NCI-H774 (cell line): ENCODE measurements at regions not wholly inside any gene's neighbourhood (a gene's known extent, or its start where the extent isn't known, plus 50 kb on each side); places are given as distances from the start of the nearest gene placed in this dataset.

ENCODE experiments used
- DNase-seq: peaks from one replicate; lab custom pipeline; 2025; lab: John Stamatoyannopoulos, UW

DNA sequence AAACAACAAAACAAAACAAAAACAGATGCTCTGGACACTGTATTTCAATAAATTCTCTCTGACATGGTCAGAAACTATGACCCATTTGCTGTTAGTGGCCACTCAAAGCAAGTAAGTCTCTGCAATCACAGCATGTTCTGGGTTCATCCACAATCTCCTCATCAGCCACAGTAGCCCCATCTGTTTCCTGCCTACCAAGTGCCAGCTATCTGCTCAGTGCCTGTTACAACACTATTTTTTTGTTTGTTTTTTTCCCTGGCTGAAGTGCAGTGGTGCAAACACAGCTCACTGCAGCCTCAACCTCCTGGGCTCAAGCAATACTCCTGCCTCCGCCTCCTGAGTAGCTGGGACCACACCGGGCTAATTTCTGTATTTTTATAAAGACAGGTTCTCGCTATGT lies 137.9 kb downstream of the SOX9 start:
- DNase-seq = peak; percentile 12

DNA sequence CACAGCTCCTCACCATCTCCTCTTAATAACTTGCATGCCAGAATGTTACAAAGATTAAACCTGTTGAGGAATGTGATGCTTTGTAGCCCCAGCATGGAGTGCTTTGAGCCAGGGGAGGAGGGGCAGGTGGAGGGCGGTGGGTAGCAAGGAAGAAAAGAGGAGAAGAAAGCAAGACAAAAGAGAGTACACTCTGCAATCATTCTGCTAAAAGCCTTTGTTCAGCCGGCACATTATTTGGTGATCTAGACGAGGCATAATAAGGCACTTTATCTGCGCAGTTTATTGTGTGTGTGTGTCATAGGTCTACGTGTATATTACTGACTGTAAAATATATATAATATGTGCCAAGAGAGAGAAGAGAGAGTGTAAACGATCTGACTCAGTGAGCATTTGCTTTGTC lies 139.1 kb downstream of the SOX9 start:
- DNase-seq = no peak

DNA sequence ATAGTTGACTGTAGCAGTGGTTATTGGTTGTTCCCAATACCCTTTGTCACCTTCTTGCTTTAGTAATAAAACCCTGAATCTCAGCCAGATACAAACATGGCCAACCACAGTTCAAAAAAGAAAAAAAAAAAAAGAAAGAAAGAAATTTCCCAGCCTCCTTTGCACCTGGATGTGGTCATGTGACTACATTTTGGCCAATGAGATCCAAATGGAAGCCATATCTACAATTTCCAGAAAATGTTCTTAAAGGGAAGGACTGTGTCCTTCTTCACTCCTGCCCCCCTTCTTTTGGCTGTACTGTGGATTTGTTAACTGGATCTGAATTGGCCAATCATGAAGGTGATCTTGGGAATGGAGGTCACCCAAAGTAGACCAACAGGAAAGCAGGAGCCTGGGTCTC lies 141.9 kb downstream of the SOX9 start:
- DNase-seq = no peak

DNA sequence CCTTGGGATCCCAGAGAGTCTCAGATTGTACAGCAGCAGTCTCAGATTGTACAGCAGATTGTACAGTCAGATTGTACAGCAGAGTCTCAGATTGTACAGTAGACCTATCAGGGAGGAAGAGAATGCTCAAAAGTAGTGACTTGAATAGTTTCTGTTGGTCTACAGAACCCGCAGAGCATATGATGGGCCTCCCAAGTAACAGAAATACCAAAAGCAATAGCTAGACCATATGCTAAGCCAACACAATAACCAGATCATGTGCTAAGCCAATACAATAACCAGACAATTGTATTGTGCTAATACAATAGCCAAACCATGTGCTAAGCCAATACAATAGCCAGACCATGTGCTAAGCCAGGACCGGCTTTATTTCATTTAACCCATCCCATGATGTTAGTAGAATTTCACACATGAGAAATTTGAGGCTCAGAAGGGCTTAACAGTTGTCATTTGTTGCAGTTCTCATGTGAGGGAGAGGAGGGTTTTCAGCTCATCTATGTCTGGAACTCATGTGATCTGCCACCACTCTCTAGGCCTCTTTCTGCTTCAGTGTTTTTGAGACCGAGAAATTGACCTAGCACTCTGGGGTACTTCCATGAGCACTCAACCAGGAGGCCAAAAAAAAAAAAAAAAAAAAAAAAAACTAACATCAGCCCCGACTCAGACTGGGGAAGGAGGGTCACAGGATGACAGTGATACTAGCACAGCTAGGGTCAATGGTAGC lies 144.0 kb downstream of the SOX9 start:
- DNase-seq = no peak

DNA sequence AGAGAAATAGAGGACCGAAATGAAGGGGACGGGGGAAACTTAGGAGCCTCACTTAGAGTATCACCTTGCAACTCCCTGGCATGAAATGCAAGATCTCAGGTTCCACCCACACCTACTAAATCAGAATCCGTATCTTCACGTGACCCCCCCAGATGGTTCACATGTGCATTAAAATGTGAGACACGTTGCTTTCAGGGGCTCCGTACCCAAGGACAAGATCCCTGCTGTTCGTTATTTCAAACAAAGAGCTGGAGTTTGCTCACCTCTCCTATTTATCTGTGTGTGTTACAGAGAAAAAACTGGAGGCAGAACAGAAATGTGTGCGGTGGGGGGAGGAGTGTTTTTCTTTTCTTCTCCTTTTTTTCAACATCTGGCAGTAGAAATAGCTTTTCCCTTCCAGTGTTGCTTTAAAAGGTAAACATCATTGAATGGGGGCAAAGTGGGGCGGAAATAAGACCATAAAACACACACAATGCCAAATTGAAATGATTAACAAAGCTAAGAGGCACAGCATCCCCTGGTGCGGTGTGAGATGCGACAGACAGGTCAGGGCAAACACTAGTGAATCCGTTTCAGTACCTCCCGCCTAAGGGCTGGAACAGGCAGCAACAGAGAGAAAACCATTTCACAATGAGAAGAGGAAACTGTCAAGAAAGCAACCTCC lies 145.4 kb downstream of the SOX9 start:
- peak; percentile 22 for DNase-seq

DNA sequence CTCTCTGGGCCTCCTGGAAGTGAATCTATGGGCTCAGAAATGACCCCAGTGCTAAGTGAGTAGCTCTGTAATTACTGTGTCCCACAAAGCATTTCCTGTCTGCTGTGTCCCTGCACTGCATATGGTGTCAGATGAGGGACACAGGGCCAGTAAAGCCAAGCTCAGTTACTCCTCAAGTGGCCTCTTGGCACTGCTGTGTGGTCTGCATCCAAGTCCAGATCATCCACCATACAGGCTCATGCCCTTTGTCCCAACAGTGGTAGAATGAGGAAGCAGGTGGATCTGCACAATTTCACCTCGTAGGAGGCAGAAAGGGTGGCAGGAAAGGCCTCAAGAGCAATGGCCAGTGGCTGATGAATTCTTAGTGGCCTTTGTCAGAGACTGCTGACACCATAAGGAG lies 146.8 kb downstream of the SOX9 start:
- DNase-seq = no peak

DNA sequence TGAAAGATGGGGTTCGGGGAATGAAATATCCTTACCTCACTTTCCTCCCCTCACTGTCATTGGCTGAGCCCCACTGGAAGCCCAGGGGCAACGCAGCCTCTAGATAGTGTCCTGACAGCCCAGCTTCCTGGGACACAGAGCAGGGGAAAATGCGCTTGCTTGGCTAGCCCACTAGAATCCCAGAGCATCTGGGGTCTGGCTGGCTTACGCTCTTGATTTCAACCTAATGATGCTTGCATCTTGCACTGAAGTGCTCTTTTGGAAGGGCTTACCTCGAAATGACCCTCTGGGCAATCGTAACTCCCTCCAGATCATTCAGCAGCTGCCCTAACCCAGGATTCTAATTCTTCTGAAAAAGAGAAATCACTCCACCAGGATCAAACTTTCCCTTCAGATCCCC lies 147.6 kb downstream of the SOX9 start:
- DNase-seq = no peak

DNA sequence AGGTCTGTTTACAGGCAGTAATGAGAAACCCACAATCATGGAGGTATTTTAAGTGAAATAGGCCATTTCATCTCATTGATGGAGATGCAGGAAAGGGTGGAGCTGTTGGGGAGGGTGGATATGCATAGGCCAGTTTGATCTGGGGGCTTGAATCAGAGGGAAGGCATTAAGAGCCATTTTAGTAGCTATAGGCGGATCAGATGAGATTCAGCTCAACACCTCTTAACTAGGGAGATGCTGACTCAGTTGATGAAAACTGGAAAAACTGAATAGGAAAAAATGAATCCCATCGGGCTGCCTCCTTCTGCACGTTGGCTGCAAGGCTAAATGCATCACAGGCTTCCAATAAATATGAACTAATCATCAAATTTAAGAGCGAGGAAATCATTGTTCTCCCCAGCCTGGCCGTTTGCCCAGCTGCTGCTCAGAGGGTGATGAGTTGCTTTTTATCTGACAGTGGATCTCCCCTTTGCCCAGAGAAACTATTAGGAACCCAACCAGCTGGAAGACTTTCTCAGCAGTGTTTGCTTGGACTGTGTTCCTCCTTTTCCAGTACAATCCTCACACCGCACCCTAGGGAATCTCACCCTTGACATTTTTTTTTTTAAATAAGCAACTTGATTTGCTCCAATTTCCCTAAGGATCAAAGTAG lies 149.6 kb downstream of the SOX9 start:
- DNase-seq = no peak

DNA sequence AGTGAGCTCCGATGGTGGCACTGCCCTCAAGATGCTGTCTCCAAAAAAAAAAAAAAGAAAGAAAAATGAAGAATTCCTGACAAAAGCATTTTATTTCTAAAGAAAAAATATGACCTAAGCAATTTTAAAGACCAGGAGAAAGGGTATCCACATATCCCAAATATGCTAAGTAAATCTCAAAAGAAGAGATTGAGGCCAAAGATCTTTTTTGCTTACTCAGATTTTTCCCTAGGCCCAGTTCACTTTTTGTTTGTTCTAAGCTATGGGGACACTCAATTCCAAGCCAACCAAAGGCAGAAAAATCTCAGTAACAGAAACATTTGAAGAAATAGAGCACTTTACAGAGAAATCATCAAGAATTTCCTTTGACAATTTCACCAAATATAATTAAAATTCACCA lies 150.8 kb downstream of the SOX9 start:
- no peak for DNase-seq

DNA sequence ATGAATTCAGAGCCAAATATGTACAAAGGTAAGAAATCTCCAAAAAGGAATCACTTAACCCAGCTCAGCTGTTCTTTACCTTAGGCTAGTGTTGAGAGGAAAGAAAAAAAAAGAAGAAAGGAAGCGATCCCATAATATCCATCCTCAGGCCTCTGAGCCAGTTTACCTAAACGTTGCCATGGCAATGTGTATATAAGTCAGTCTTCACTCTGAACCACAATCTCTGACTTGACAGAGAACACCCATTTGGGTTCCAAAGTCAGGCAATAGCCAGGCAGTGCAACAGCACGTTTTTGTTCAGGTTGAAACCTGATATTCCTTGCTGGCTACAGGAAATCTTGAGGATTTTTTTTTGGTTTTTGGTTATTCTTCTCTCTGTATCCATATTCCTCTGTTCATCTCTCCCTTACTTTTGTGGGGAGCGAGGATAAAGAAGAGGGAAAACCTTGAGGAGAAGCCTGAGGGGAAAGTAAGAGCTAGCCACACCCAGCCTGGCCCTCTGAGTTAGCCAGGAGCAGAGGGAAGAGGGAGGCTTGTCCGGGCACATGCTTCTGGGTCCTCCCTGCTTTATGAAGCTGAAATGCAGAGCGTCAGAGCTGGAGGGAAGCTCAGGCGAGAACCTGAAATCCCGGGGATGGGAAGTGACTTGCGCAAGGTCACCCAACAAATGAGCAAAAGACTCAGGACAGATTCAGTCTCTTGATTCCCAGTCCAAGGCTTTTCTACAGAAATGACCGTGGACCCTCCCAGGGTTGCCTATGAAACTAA lies 152.7 kb downstream of the SOX9 start:
- no peak for DNase-seq

DNA sequence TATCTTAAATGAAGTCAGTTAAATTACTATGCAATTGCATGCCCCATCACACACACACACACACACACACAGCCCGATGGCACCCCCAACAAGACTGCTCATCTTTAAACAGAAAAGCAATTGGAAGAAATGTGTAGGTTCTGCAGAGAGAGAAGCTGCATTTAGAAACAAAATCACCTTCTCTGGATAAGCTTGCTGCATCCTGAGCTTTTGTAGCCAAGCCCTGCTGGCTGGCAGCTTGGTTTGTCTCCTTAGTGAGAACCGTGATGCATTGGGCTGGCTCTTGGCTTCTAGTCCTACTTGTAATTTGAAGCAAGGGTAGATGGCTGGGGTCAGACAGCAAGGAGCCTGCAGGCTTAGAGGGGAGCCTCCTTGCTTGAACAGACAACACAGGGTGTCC lies 153.8 kb downstream of the SOX9 start:
- no peak for DNase-seq

DNA sequence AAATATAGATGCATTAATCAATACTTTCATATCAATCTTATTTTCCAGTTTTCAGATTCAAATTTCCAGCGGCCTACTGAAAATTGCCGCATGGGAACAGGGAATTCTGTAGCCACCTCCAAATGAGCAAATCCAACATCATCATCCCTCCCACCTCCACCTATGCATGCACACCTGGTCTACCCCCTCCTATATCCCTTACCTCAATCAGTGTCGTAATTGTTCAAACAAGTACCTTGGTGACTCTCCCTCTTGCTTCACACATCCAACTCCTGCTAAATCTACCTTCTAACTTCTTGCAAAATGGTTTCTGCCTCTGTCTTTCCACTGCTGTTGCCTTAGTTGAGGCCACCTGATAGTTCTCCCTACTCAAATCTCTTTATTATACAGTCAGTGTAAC lies 160.1 kb downstream of the SOX9 start:
- no peak for DNase-seq

DNA sequence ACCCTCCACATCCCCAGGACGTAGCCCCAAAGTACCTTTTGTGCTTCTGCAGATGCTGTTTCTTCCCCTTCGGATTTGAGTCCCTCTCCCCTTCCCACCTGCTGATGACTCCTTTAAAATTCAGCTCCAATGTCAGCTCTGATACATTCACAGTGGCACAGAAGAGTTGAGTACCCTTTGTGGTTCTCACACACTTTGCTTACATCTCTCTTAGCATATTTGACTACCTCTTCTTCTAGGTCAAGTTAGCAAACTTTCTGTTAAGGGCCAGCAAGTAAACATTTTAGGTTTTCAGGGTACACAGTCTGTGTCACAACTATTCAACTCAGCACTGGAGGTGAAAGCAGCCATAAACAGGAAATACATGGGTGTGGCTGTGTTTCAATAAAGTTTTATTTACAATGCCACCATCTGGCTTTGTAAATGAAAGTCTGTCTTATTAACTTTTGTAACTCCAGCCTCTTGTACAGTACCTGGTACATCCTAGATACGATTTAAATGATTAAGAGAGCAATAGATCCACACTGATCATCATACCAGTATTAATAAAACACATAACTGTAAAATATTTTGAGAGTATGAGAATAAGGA lies 161.7 kb downstream of the SOX9 start:
- no peak for DNase-seq

DNA sequence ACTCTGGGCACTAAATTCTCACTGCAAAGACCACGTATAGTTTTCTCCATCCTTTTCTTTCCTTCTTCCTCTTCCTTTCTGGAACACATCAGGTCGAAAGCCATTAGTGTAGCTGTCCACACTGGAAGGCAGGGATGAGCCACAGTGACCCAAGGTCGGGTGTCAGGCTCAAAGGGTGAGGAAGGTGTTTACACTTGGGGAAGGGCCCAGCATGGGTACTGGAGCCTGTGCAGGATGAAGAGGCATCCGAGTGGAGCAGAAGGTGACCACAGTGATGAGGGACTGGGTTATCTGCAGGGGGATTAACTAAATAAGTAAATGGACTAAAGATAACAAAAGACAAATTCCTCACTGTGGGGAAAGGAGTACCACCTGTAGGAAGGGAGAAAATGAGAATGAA lies 164.0 kb downstream of the SOX9 start:
- DNase-seq = no peak

DNA sequence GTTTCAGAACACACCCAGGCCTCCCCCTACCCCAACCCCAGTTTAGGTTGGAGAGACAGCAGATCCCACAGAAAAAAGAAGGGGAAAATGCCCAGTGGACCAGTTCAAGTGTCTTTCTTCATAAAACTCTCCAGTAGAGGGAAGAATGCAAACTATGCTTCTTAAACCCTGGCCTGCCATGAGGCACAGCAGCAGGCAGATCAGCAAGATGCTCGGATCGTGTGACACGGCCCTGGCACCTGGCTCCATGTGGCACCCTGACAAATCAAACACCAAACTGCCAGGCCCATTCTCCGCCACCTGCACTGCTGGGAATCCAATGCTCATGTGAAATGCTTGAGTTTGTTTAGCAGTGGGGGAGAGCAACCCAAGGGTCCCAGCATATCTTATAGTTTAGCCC lies 166.8 kb downstream of the SOX9 start:
- peak; percentile 64 for DNase-seq

DNA sequence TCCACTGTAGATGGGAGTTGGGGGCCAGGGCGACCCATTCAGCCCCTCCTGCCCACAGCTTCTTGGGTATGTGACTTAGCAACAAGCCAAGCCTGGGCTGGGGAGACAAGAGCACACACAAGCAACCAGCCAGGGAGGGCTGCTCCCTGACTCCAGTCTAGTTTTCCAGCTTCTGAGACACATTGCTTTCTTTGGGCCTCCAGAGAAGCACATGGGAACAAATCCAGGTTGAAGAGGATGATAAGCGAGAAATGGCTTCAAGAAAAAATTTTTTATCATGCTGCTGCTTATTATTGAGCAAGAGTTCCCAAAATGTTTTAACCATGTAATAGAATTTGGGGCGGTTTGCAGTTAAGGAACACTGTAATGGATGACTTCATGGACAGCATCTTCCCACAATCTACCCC lies 173.7 kb downstream of the SOX9 start:
- no peak for DNase-seq

DNA sequence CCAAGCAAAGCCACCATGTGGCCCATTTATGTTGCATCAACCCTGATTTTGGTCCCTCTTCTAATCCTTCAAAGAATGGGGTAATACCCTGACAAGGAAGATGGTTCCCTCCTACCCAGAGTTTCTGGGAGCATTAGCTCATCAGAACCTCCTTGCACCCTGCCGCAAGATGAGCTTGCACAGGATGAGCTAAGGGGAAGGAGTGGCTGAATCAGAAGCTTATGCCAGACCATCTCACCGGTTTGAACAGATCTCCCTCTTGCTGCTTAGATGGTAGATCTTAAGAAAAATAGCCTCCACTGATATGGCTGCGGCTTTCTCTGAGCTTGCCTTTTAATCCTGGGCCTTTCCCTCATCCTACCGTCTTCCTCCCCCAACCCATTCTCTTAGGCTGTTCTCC lies 175.1 kb downstream of the SOX9 start:
- no peak for DNase-seq

DNA sequence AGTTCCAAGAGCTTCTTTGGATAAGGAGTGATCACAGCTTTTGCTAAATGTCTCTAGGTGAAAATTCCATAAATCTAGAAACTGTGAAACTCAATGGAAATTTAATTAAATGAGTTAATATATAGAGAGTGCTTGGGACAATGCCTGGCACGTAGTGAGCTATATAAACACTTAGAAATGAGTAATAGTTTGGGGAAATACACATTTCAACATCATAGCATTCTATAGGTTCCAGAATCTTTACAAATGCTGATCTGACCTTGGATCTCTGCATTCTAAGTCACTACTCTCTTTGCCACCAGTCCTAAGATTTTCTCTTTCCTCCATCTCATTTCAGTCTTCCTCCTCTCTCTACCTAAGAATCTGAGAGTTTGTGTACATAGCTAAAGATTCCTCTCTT lies 175.6 kb downstream of the SOX9 start:
- no peak for DNase-seq

DNA sequence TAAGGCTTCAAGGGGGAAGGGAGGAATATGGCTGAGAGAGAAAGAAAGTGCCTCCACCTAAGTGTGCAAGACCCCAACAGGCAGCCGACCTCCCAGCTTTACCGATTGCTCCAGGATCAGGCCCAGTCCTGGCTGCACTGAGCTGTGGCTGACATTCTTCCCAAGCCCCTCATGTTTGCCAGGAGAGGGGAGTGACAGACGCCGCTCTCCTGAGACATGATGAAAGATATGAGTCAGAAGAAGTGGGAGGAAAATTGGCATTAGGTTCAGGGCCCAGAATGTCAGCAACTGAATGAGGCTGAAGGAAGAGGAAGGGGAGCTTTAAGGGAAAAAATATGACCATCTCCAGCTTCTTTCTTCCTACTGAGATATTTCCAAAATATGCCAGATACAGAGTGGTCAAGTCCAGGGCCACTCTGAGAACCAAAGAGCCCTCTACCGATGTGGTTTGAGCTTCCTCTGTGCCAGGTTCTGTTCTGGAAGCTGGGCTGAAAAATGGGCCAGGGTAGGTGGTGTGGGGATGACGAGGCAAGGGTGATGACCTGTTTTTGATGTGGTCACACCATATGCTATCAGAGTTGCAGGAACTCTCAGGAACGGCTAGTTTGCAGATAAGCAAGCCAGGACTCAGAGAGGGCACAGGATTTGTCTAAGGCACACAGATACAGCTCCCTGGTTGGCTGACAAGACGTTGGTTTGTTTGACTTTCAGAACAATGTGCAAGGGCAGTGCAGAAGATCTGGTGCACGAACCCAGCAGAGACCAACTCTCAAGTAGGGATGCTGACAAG lies 176.7 kb downstream of the SOX9 start:
- DNase-seq = no peak

DNA sequence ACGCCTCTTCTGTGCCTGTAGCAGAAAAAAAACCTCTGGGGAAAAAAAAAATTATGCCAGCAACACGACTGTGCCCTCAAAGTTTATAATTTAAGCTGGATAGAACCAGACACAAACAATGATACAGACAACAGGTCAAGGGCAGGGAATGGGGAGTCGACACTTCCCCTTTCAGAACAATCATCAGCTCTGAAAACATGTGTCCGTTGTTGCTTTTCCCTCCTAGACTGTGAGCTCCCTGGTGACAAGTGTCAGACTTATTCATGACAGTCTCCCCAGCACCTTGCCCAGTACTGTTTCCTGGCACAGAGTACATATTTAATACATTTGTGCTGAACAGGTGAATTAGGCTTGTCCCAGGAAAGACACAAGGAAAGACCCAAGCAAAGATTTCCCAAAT lies 178.3 kb downstream of the SOX9 start:
- DNase-seq = no peak

DNA sequence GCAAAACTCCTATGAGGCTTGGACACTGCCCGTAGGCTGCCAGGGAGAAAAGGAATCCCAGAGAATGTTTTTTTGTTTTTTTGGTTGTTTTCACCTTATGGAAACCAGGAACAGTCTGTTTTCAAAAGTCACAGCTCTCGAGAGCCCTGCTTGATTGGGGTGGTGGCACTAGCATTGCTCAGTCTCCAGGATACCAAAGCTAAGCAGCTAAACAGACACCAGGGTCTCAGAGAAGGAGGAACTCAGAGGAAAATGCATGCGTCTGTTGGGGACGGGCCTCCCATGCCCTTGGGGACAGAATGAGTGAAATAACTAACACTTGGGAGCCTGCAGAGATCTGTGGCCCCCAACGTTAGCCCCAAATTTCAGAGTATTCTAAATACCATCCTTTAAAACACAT lies 178.8 kb downstream of the SOX9 start:
- no peak for DNase-seq

DNA sequence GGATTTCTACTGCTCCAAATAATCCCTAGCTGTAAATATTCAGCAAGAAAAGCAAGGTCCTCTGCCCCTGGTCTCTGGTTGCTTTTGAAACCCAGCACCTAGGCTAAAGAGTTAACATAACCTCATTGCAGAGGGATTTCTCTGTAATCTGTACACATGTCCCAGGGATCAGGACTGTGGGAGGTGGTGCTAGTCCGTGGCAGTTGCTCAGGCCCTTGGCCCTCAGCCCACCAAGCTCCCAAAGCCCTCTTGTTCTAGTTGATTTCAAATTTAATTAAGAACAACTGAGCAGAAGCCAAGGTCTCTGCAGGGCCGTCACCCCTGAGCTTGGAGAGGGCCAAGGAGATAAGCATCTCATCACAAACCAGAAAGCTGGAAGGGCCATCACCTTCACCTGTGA lies 181.1 kb downstream of the SOX9 start:
- no peak for DNase-seq
